GM12874 (cell line): ENCODE measurements at regions not wholly inside any gene's neighbourhood (a gene's known extent, or its start where the extent isn't known, plus 50 kb on each side); places are given as distances from the start of the nearest gene placed in this dataset.

ENCODE experiments used
- CTCF ChIP-seq: IDR thresholded peaks from 2 replicates; pipeline ENCODE4 v1.5.1; 2011; ENCODE audit warnings: low read depth, mild to moderate bottlenecking, control low read depth, low read length, moderate library complexity; ENCODE audit not compliant: insufficient read depth

- TF ChIP-seq CTCF = no peak
These were observed 99.6 kb upstream of the MBOAT2 start for GRCh38 chr2:9102861-9103662.

GRCh38 chr2:9101763-9102425 is 98.4 kb upstream of the MBOAT2 start:
- TF ChIP-seq CTCF = no peak

- no peak for TF ChIP-seq CTCF
These were observed 96.8 kb upstream of the MBOAT2 start for GRCh38 chr2:9100080-9100876.

DNA sequence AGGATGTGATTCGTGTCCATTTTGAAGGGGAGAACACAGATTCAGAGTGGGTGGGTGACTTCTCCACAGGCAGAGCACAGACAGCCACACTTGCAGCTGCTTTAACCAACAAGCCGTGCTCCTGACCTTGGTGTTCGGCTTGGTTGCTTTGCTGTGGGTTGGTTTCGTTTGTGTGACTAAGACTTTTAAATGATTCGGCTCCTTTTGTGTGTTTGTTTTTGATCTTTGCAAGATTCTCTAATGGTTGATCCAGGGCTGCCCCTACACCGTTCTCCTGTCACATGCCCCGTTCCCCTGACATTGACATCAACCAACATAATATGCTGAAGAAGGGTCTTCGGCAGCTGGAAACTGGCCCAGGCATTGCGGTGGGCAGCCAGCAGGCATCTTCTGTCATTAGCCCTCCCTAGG is 95.9 kb upstream of the MBOAT2 start:
- no peak for TF ChIP-seq CTCF

DNA sequence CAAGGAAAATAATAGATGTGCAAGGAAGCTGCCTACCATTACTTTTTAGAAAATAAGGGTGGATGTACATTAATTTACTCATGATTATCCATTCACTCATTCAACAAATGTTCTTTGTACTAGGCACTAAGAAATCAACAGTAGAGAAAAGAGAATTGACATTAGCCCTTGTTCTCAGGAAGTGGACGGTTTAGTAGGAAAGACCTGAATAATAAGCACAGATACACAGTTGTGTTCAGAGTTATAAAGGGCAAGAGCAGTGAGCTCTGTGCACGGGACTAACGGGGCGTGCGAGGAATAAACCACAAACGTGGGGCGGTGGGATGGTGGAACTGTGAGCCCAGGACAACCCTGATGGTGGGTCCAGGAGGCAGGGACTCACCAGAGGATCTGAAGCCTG is 94.4 kb upstream of the MBOAT2 start:
- TF ChIP-seq CTCF = no peak

DNA sequence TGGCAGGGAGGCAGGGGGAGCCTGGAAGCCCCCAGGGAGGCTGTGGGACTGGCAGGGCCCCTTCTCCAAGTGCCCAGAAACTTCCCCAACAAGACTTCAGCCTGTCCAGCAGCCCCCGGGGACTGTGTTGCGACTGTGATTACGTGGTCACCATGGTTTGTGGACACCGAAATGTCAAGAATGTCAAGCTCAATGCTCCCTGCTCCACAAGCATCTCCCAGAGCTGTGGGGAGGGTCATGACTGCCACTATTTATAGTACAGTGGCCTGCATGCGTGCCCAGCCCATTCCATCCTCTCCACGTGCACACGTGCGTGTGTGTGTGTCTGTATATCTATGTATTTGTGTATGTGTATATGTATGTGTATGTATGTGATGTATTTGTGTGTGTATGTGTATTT is 93.8 kb upstream of the MBOAT2 start:
- no peak for TF ChIP-seq CTCF

- no peak for TF ChIP-seq CTCF
These were observed 93.3 kb upstream of the MBOAT2 start for GRCh38 chr2:9096761-9097160.
